Stimulated activated CD4-positive, alpha-beta T cell treated with anti-CD3 and anti-CD28 coated beads, Interleukin-2, amount 100 ng/mL, for 48 hours (primary cell): ENCODE measurements at regions not wholly inside any gene's neighbourhood (a gene's known extent, or its start where the extent isn't known, plus 50 kb on each side); places are given as distances from the start of the nearest gene placed in this dataset.
"Not testable (repeated sequence)": the region's sequence is repeated elsewhere in the genome, so short reads cannot be mapped to it uniquely, and the experiment has no call there.

Experiments
- DNase-seq, 2 donors: peaks; one replicate each; pipeline ENCODE4 v3.0.0-alpha.2; 2020

- DNase-seq: no peak
These were observed 1272.4 kb downstream of the CDH8 start for GRCh38 chr16:60763869-60764268.

DNA sequence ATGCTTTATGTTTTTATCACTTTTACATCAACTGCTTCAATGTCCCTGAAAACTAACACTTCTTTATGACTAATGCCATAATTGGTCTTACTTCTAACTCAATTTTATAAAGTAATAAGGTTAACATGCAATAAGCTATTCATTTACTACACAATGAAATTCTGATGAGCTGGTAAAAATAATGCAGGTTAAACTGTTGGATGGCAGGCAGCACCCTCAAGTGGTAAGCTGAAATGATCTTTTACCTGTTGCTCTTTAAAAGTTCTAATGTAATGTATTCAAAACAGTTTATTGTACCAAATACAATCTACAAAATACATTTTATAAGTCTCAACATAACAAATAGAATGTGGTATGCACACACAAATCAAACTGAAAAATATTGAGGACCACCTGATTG is 1280.3 kb downstream of the CDH8 start:
- no peak for DNase-seq

DNA sequence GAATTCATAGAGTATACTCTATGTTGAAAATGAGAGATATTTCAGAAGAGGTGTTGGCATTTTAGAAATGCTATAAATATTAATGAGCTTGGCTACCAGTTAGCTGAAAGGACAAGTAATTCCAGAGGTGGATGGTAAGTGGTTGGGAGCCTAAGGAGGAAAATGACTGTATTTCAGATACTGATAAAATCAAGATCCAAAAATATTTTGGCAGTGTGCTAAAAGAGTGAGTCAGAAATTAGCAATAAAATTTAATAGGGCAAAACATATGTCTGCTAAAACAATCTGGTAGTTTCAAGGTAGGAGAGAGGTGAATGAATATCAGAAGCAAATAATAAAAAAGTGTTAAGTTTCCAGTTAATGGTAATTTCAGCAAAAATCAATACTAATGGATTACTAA is 1287.9 kb downstream of the CDH8 start:
- DNase-seq: no peak

DNA sequence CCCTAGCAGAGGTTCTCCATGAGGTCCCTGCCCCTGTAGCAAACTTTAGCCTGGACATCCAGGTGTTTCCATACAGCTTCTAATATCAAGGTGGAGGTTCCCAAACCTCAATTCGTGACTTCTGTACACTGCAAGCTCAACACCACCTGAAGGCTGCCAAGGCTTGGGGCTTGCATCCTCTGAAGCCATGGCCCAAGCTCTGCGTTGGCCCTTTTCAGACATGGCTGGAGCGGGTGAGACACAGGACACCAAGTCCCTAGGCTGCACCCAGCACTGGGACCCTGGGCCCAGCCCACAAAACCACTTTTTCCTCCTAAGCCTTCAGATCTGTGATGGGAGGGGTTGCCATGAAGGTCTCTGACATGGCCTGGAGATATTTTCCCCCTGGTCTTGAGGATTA is 1292.0 kb downstream of the CDH8 start:
- no peak for DNase-seq

DNA sequence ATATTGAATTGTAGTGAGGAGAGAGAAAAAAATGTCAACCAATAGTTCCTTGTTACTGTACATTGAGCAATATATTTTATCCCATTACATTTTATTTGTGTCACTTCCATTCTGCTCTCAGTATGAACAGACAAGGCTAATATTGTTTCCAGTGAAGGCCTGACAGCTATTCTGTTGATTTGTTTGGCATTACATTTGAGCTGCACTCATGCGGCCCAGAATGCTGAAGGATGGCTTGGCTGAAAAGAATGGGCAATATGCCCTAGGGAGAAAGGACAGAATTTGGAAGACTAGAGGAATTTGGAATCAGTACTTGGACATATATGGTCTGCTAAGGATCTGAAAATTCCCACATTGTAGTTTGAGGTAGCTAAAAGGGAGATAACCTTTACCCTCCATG is 1294.4 kb downstream of the CDH8 start:
- no peak for DNase-seq

DNA sequence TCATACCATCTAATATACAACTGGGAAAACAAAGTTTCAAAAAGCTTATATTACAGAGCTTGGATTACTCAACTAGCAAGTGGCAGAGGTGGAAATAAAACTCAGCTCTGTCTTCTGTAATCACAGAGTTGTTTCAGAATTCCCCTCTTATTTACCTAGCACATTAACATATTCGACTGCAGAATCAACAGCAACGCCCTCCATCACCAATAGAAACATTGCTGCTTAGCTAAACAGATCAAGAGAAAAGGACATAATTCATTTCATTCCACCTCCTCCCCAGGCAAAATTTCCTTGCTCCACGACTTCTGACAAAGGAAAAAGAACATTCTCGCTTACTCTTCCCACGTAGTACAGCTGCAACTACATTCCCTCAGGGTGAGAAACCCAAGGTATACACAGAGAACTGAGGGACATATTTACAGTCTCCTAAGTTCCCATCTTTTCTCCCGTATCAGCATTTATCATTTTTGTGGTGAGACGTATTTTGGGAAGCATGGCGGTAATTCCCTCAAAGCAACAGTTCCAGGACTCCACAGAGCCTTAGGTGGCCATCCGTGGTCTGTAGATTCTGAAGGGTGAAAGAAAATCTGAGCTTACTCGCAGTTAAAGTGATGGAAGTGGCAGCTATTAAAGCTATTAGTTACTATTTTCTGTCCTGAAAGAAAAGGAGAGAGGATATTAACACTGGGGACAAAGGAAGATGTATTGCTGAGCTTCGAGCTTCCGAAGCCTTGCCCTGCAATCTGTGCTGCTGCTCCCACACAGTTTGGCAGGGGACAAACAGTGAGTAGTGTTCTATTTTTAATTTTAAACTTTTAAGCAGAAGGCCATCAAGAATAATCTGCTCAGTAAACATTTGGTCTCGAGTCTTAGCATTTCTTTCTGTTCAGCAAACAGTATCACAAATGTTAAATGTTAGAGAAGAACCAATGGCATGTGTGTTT is 1296.2 kb downstream of the CDH8 start:
- DNase-seq: no peak

- no peak for DNase-seq
These were observed 1304.7 kb downstream of the CDH8 start for GRCh38 chr16:60731329-60732050.

DNA sequence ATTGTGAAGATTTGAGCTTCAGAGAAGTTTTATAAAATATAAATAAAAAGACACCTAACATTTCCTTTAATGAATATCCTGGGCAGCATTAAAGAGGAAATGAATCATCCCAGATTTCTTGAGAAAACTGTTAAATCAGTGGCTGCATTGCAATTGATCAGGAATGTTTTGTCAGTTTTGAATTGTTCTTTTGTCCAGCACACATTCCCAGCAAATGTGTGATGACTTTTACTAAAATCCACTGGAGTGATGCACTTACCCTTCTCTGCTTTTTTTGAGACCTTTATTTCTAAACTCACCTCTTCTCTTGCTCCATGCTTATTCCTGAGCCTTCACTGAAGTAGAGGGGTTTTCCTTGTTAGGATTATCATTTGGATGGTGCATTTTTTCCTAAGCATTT is 1307.2 kb downstream of the CDH8 start:
- DNase-seq: no peak

DNA sequence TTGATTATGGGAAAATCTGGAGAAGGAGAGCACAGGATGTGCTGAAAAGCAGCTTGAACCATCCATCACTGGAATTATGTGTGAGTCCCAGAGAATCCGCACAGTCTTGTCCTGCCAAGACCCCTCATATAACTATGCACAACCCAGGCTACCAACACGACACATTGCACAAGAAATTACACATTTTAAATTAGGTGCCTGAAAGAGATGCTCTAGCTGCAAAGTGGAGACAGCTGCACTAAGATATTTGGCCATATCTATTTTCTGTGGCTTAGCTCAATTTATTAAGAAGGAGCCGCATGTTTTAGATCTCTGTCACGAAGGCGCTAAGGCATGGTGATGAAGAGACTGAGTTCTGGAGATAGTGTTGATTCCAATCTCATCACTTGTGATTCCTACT is 1308.4 kb downstream of the CDH8 start:
- no peak for DNase-seq

DNA sequence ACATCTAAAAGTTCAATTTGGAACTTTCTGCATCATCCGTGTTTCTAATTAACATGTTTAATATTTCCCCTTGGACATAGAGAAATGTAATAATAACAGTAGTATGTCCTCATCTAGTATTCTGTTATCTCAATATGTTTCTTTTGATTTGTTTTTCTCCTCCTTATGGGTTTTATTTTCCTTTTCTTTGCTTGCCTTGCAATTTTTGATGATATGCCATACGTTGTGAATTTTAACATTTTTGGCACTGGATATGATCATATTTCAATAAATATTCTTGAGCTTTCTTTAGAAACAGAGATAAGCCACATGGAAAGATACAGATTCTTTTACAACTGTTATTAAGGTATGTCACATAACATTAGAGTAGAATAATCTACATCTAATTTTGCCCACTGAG is 1316.2 kb downstream of the CDH8 start:
- DNase-seq: no peak

GRCh38 chr16:60717808-60718207 is 1318.4 kb downstream of the CDH8 start:
- no peak for DNase-seq

DNA sequence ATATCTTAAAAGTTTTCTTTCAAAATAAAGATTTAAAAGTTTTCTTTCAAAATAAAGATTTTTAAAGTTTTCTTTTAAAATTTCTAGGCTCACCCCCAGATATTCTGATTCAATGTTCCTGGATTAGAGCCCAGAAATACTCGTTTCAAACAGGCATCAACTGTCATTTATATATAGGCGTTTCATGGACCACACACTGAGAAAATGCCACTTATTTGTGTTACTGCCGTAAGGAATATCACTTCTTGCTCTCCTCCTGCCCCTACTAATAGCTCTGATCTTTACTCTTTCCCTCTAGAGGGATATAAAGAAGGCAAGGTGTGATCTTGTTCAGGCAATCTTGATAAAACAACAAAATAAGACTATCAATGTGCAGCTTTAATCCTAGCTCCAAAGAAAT is 1324.1 kb downstream of the CDH8 start:
- no peak for DNase-seq

- DNase-seq: no peak
These were observed 1331.5 kb downstream of the CDH8 start for GRCh38 chr16:60704726-60705125.

DNA sequence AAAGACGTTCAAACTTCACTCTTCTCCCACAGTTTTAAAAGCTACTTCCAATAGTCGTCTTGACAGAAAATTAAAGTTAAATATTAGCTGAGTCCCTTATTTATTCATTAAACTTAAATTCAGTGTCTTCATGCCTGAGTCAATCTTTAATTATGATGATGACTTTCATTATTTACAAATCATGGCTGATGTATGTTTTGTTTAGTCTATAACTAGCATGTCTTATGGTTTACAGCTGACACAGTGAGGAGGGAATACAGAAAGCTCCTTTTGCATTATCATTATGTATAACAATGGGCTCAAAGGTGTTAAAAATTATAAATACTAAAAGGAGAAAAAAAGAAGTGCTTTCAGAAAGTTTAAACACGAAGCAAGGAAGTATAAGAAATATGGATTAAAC is 1333.1 kb downstream of the CDH8 start:
- DNase-seq: no peak

DNA sequence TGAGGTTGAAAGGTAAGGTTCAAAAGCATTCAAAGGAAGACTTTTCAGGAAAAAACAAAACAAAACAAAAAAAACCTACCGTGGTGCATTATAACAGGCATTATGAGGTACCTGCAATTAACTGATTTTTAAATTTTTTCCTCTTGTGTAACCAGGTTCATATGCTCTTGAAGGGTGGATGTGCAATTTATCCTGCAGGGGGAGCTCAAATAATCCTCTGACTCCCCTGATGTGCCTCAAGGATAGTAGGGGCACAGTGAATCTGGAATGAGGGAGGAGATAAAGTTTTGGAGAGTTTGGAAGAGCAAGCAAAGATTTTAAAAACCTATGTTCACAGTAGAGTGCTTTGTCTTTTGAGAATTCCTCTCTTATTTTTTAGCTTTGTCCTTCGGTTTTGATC is 1349.4 kb downstream of the CDH8 start:
- DNase-seq: no peak

DNA sequence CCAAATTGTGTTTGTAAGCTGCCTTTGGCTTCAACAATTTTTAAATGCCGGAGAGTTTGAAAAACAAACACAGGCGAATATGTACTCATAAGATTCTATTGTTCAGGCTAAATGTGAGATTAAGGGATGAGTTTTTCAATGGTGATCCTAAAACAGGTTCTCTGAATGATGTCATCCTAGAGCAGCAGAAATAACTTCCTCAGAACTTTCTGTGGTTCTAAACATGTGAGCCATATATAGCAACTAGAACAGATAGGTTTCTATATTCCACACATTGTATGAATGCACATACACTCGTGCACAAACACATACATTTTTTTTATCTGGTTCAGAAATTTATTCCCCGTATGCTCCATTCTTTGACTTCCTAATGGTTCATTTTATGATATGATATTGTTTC is 1352.2 kb downstream of the CDH8 start:
- no peak for DNase-seq

- DNase-seq: no peak
These were observed 1354.0 kb downstream of the CDH8 start for GRCh38 chr16:60682219-60682618.

- no peak for DNase-seq
These were observed 1355.2 kb downstream of the CDH8 start for GRCh38 chr16:60681043-60681442.

DNA sequence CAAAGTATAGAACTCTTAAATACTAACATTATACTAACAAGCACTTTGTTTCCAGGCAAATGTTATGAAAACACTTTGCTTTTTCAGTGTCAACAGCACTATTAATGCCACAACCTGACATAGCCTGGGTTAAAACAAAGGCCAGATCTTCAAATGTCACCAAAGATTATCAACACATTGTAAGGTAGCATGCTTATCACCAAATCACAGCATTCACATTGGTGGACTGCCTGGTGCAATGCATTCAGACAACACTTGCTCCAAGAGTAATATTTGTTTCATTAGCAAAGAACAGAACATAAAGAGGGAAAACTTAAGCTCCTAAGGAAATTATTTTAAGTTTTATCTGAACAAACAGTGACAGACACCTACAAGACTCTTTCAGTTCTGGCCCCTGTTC is 1361.2 kb downstream of the CDH8 start:
- DNase-seq: no peak

DNA sequence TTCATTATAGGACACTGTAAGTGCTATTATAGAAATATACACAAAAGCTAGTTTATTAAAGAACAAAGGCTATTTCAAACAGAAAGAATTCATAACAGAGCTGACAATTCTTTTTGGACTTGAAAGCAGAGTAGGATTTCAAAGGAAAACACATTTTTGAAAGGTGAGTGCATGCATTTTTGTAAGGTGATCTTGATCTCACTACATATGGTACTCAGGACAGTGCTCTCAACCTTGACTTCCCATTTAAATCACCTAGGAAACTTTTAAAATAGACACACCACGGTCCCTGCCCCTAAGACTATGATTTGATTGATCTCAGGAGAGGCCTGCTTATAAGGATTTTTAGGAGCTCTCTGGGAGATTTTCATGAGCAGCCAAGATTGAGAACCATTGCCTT is 1362.0 kb downstream of the CDH8 start:
- DNase-seq: no peak

DNA sequence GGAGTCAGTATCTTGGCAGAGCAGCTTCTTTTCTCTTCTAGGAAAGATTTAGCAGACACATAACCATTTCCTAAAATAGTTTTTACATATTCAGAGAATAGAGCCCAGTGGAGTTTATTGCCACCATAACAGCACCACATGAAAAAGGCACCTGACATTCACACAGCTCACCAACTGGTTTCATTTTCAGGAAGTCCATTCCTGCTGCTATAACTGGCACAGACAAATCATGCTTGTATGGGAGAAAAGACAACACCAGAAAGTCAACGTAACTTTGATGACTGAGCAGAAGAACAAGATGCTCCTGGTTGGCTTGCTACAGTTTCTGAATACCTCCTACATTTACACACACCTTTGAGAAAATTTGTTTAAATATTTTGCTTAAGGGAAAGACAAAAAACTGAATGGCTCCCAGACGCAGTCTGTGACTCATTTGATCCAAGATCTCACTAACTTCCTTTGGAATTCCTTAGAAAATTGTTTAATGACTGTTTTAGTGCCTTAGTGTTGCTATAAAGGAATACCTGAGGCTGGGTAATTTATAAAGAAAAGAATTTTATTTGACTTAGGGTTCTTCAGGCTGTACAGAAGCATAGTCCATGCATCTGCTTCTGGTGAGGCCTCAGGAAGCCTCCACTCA is 1380.6 kb downstream of the CDH8 start:
- DNase-seq: no peak

DNA sequence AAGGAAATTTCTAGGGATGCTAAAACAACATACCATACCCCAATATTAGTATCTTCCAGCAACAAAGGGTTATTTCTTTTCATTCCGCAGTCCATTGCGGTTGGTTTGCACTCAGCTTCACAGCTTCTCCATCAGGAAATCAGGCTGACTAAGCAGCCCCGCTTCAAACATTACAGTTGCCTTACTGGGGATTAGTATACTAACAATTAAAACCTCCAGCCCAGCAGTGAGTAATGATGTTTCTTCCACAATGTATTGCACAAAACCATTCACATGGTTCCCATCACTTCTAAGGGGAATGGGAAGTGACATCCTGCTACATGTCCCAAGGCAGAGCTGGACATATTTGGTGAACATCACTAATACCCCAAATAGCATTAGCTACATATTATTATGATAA is 1384.9 kb downstream of the CDH8 start:
- DNase-seq: no peak

- no peak for DNase-seq
These were observed 1387.9 kb downstream of the CDH8 start for GRCh38 chr16:60648290-60648689.

DNA sequence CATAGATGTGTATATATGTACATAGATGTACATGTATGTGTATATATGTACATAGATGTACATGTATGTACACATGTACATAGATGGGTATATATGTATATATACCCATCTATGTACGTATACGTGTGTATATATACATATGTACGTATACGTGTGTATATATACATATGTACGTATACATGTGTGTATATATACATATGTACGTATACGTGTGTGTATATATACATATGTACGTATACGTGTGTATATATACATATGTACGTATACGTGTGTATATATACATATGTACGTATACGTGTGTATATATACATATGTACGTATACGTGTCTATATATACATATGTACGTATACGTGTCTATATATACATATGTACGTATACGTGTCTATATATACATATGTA is 1388.8 kb downstream of the CDH8 start:
- not testable (repeated sequence) for DNase-seq
